Fibroblast of upper back skin (primary cell): ENCODE measurements at regions not wholly inside any gene's neighbourhood (a gene's known extent, or its start where the extent isn't known, plus 50 kb on each side); places are given as distances from the start of the nearest gene placed in this dataset.
"Not testable (repeated sequence)": the region's sequence is repeated elsewhere in the genome, so short reads cannot be mapped to it uniquely, and the experiment has no call there.

Experiments used
- DNase-seq: peaks from one replicate; pipeline ENCODE4 v3.0.0-alpha.2; 2013

DNA sequence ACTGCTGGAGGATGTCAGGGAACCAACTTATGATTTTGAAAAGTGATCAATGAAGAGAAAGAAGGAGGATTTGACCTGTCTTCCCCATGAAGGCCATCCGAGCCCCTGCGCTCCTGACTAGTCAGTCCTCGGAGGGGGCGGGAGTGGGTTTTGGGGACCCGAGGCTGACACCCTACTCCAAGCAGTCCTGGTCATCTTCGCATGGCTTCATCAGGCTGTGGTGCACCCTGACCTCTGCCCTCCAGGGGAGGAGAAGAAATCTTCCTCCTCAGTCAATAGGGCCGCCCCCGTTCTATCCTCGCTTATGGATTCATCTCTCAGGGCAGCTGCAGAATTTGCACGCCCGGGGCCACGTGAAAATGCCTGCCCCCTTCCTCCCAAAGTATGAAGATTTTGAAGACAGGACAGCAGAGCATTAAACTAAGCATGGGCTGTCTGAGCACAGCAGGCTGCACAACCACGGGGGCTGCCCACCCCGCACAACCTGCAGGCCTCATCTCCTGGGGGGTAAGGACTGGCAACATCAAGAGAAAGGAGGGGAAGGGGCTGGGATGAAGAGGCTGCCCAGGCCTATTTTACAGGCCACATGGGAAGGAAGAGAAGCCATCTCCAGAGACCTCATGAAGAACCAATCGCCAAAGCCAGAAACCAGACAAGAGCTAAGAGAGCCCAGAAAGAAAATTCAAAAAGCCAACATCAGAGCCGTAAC is 138.1 kb upstream of the PHACTR3 start:
- no peak for DNase-seq

DNA sequence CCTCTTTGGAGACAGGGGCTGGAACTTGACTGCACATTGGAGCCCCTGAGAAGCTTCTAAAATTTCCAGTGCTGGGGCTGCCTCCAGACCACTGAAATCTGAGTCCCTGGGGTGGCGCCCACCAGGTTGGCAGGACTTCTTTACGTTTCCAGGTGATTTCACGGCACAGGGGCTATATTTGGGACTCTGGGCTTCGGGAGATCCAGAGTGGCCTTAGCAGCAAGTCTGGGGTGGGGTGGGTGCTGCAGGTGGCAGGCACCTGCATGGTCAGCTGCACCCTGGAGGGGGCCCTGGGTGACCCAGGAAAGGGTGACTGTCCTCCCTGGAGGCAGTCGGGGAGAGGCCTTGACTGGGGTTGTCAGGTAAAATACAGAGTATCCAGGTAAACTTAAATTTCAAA is 135.5 kb upstream of the PHACTR3 start:
- DNase-seq: no peak

DNA sequence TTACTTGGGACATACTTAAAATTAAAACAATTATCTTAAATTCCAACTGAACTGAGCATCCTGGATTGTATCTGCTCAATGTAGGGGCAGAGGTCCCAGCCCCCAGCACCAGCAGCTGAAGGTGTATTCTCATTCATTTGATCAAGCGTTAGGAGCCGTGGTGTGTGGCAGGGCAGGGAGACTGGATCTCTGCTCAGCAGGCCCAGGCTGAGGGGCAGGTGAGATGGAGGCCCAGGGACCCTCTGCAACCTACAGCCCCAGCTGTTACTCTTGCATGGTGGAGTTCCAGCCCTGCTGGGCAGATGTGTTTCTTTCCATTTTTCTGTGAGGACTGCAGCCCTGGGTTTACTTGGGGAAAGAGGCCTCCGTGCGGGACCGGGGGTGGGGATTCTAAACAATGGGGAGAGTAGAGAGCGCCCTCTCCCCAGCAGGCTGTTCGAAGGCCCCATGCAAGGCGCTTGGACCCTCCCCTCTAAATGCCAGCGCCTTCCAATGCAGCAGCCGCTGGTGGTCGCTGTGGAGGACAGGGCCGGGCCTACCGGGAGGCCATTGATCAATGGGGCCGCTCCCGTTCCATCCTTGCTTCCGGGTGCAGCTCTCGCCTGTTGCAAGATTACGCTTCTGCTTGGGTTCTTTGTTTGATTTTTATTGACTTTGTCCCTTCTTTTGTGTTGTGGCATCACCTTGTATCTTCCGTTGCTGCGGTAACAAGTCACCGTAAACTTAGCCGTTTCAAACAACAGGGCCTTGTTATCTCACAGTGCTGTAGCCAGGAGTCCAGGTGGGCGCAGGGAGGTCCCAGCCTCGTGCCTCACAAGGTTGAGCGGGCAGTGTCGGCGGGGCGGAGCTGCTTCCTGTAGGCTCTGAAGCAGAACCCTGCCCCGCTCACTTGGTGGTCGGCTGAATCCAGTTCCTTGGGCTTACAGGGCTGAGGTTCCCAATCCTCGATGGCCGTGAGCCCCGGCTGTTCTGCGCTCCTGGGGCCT is 134.8 kb upstream of the PHACTR3 start:
- DNase-seq: no peak

DNA sequence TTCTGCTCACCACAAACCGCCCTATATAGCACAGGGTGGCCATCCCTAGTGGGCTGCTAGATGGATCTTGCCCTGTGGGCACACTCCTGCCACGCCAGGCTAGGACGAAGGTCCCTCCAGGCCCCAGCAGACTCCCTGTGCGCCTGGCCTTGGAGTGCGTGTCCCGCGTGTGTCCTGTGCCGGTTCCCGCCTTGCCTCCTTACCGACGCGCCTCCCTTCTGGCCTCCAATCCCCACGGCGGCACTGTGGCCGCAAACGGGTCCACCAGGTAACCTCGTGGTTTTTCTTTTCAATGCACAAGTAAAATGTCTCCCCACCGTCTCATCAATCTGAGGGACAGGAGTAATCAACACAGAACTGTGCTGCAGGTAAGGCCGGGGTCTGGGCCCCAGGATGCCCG is 133.8 kb upstream of the PHACTR3 start:
- DNase-seq: no peak

DNA sequence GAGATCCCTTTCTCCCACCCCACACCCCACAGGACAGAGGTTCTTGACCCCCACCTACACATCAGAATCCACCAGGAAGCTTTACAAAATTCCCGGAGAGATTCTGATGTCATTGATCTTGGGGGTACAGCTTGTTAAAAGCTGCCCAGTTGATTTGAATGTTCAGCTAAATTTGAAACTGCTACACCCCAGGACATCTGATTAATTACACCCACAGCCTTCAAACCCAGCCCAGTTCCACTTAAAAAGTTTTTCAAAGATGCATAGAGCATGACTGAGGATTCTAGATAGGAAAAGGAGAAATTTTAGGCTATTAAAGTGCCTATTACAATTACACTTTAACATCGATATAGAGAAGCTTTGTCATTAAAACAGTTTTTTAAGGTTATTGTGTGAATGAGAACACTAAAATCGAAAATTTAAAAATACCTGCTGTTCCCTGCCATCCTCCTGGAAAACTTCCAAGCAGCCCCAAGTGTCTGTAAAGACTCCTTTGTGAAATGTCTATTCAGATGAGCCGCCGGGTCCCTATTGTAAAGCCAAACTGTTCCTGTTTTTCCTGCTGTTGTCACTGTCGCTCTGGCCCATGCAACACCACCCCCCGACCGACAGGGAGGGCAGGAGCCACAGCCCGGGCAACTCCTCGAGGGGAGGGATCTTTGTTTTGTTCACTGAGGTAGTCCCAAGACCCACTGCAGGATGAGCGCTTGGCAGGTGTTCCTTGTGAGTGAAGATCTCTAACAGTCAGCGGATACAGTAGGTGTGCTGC is 132.5 kb upstream of the PHACTR3 start:
- no peak for DNase-seq

DNA sequence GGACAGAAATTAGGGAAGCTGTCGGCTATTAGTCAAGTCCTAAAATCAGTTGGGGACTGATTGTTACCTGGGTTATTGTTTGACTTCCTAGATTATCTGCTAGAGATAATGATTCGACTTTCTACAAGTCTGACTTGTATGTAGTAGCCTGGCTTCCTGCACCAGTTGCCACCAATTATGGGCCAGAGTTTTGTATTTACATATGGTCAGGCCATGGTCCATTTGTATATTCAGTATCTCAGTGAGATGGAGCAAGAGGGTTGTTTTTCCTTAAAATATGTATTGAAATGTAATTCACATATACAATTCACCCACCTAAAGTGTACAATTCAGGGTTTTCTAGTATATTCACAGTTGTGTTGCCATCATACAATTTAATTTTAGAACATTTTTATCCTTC is 130.6 kb upstream of the PHACTR3 start:
- DNase-seq: no peak

DNA sequence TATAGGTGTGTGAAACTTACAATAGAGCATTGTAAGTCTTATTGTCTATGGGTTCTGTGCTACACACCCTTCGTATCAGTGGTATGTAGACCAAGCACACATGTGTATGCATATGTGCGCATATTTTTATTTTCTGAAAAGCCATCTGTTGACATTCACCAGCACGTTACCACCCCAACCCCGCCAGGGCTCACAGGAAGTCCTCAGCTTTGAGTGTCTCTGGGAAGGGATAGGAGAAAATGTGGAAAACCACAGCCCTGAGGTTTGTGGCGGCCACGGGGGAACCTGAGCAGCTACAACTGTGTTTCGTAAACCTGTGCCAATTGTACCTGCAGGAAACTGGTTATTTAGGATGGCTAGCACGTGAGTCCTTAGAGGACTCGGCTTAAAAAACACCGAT is 123.3 kb upstream of the PHACTR3 start:
- DNase-seq: no peak

DNA sequence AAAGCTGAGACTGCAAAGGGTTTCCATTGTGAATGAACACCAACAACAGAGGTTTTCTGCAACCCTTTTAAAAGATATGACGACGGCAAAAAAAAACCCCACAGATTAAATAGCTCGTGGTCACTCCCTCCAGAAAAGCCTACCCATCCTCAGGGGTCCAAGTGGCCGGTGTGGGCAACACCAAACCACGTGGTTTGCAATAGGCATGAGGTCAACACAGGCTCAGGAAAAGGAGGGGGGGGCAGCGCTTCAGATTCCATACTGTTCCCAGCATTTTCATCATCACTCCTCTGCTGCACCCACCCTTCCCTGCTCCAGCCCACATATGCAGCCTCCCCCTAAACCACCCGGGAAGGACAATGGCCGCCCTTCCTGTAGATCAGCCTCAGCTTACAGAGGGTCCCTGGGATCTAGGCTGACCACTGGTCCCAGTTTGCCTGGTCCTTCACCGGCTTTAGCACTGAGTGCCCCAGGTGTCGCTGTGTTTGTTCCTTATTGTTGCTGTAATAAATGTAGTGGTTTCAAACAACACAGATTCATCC is 122.8 kb upstream of the PHACTR3 start:
- DNase-seq: no peak

DNA sequence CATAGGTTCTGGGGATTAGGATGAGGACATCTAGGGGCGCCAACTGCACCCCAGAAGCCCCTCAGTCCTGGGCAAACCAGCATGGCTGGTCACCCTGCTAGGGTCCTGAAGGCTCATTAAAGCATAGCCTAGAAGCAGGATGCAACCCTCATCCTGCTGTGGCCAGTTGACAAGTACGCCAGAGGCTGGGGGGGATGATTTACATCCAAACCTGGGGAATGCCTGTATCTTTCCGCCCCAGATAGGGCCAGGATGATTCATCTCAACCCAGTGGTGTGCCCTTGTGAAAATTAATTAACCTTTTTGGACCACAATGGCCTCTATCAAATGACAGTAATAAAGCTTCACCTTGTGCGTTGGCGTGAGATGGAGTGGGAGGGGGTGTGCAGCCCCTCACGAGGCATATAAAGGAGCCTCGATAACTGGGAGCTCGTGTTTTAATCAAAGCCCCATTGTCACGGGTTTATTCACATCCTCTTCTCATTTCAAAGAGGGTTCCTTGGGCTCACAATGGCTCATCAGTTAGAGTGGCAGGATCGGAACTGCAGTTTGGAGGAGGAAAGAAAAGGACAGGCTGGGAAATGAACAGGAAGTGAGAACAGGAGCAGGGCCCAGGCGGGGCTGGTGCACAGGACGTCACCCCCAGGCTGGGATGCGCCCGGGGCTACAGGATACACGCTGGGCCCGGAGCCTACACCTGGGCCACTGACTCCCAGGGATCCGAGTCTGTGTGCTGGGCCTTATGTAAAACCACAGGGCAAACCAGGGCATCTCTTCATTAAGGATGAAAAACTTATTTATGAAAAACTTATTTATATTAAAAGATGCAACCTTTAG is 121.8 kb upstream of the PHACTR3 start:
- DNase-seq: no peak

DNA sequence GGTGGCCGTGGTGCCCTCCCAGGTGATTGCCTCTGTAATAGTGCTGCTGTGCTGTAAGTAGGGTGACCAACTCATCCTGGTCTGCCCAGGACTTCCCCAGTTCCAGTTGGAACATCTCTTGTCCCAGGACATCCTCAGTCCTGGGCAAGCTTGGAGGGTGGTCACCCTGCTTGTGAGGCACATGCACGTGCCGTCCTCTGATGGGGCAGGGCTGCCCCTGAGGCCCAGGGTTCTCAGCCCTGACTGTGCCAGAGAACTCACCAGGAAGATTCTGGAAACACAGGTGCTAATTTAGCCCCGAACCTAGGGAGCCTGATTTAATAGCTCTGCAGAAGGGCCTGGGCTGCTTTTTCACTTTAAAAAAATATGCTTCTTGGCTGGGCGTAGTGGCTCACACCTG is 120.9 kb upstream of the PHACTR3 start:
- no peak for DNase-seq

DNA sequence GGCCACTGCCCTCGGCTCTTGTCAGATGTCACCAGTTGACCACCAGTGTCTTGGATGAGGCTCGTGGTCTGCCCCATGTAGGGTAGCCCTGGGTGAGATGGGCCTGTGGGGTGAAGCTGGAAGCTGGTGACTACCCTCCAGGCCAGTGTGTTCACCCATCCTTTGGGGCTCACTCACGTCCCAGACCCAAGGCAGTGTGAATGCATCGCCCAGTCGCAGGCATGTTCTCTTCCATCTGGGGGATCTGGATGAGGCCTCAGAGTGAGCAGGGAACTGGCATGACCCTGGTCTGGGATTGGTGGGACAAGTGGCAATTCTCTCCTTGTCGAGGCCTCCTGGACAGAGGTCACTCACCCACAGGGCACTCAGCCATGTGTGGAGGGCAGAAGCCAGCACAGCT is 120.1 kb upstream of the PHACTR3 start:
- DNase-seq: no peak

DNA sequence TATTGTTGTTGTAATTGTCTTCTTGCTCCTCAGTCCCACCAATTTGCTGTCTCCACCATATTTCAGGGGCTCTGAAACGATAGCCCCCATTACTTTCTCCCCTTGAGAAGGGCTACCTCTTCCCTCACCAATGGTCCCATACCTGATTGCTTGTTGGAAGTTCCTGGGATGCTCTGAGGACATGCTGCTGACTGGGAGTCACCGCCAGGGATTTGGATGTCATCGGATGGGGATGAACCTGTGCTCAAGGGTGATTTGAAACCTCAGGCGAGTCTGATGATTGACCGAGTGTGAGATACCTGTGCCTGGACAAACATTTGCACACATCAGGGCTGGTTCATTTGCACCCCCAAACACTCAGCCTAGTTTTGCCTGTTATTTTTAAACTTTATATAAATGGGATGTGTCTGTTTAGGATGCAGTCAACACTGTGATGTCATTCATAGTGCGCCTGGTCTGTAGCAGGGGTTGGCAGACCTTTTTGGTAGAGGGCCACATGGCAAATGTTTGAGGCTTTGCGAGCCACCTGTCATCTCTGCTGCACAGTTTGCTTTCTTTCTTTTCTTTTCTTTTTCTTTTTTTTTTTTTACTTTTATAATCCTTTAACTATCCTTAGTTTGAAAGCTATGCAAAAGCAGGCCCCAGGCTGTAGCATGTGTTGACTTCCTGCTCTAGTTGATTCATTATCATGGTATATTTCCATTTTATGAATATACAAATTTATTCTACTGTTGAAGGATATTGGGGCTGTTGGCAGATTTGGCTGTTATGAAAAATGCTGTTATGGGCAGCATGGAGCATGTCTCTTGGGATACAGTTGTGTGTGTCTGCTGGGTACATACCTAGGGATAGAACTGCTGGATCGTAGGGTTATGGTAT is 118.5 kb upstream of the PHACTR3 start:
- DNase-seq: no peak

DNA sequence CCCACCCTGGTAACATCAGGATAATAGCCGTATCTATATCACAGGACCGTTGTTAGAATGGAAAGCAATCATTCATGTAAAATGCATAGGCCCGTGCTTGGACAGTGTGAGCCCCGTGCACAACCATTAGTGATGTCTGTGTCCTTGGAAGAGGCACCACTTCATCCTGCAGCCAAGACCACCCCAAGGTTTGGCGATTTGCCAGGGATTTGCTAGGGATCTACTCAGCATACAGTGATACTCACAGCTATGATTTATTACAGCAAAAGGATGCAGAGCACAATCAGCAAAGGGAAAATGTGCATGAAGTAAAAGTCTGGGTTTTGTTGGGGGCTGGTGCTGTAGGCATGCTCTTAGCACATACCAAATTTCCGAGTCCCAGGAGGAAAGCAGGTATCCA is 115.9 kb upstream of the PHACTR3 start:
- DNase-seq: not testable (repeated sequence)

DNA sequence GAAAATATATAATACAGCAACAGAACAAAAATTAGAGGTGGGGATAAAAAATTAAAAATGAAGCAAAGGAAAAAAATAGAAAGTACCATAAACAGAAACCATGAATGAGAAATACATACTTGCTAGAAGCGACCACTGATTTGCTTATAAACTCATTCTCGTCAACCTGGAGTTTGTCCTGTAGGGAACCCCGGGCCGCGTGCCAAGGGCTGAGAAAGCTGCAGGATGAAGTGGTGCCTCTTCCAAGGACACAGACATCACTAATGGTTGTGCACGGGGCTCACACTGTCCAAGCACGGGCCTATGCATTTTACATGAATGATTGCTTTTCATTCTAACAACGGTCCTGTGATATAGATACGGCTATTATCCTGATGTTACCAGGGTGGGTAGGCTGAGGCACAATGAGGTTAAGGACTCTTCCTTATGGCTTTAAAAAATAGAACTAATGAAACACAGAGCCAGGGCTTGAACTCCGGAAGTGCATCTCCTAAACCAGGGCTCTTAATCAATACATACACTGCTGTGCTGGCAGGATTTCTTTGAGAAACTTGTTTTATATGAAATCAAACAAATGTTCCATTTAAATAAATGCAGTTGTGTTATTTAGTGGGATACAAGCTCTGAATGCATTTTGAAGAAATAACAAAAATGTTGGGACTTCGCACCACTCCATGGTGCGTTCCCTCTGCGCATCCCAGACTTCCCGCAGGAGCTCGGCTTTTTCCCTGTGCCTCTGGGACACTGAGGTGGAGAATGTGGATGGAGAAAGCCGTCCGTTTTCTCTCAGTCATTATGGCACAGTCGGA is 113.9 kb upstream of the PHACTR3 start:
- not testable (repeated sequence) for DNase-seq

DNA sequence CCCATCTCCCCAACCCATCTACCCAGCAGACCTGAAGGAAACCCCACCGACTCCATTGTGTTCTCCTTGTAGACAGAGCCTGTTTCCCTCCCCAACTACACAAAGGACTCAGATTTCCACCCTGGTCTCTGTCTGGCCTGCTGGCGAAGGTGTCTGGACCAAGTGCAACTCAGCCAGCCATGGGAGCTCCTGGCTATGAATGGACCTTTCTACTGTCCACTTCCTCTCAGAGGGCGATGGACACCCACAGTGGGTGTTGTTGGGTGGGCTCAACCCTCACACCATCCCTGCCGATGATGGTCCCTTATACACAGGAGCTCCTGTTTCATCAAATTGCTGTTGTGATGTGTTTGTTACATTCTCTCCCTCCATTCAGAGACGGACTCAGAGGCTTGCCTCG is 112.5 kb upstream of the PHACTR3 start:
- no peak for DNase-seq

DNA sequence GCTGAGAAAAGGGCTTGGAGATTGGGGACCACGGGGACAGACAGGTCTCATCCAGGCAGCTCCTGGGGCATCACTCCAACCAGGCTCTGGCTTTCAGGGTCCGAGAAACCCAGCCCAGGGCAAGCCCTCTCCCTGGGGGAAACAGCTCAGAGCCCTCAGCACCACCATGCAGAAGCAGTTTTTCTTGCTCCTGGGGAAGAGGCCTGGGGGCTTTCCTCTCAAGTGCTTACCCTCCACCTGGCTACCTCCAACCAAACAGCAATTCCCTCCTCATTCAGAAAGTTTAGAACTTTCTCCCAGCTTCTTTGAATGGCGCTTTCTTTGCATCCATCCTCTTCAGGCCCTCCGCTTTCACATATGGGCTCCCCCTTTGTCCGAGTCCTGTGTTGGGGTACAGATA is 110.4 kb upstream of the PHACTR3 start:
- no peak for DNase-seq

DNA sequence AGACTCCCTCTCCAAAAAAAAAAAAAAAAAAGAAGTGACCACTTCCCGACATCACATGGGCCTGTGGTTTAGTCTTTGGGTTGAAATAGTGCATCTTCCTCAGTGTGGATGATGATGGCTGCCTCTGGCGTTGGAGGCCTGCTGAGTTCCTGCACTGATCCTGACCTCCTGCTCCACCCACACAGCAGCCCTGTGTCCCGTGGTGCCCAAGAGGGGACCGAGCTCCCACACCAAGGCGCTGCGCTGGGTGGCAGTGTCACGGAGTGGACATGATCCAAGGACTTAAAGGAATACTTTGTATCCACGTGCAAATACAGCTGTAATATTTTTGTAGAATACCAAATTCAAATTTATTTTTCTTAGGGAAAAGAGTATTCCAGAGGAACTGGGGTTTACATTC is 109.2 kb upstream of the PHACTR3 start:
- no peak for DNase-seq

DNA sequence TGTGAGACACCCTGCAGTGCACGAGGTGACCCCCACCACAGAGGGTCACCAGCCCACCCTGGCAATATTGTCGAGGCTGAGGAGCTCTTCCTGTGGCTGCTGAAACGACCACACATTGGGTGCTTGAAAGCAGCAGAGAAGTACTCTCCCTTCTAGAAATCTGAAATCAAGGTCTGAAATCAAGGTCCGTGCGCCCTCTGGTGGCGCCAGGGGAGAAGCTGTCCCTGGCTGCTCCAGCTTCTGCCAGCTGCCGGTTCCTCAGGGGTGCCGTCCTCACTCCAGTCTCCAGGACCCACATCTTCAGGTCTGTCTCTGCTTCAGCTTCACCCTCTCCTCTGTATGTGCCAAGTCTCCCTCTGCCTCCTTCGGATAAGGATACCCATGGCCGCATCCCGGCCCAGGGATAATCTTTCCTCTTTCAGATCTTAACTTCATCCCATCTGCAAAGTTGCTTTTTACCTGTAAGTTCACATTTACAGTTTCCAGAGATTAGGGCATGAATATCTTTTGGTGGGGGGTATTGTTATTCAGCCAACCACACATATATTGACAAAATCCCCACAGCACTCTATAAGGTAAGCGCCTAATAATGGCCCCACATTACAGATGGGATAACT is 108.3 kb upstream of the PHACTR3 start:
- peak; percentile 69 for DNase-seq

DNA sequence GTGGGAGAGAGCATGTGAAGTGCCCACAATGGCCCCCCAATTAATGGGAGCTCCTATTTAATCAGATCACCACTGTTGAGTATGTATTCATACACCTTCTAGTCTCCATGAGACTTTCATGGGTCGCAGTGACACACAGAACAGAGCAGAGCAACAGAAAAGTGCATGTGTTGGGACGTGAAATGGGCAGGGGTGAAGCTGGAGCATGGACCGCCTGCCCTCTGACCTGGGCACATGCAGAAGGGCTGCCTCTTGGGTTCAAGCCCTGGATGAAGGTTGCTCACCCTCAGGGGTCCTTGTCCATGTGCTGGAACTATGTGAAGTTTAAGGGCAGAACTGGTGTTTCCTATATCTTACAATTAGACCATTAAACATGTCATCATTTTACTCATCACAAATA is 106.0 kb upstream of the PHACTR3 start:
- DNase-seq: no peak

DNA sequence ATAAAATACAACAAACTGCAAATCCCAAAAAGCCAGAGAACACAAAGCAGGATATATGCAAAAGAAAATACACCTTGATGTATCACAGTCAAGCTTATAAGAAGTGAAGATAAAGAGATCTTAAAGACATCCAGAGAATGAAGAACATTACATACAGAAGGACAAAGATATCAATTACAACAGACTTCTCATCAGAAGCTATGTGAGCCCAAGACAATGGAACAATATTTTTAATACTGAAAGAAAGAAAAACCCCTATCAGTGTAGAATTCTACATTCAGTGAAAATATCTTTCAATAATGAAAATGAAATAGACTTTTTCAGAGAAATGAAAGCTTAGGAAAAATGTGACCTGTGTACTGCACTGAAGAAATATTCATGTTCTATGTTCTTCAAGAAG is 104.5 kb upstream of the PHACTR3 start:
- no peak for DNase-seq
